Ammon's horn (tissue), 1 donor: ENCODE measurements at regions not wholly inside any gene's neighbourhood (a gene's known extent, or its start where the extent isn't known, plus 50 kb on each side); places are given as distances from the start of the nearest gene placed in this dataset.
A peak's percentile ranks its signal among the peaks of the same experiment; 100 is the strongest.
"Not testable (repeated sequence)": the region's sequence is repeated elsewhere in the genome, so short reads cannot be mapped to it uniquely, and the experiment has no call there.

Experiments
- DNase-seq: peaks from one replicate; pipeline ENCODE4 v3.0.0-alpha.2; 2016; ENCODE audit warnings: low spot score

DNA sequence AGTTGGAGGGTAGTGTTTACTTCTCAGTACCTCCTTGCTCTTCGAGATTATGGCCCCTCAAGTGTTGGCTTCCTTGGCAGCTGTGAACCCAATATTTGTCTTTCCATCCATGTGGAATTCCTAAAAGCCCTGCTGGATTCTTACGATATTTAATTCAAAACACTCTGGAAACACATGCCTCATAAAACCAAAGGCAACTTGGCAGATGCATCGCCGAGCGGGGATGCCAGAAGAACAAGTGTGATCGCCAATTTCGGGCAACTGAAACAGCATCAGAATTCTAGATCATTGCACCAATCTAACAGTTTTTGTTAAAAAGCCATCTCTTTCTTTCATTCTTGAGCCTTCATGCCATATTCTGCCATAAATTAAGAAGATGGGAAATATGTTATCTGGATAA, 934.4 kb downstream of the AACS start:
- peak; percentile 53 for DNase-seq

DNA sequence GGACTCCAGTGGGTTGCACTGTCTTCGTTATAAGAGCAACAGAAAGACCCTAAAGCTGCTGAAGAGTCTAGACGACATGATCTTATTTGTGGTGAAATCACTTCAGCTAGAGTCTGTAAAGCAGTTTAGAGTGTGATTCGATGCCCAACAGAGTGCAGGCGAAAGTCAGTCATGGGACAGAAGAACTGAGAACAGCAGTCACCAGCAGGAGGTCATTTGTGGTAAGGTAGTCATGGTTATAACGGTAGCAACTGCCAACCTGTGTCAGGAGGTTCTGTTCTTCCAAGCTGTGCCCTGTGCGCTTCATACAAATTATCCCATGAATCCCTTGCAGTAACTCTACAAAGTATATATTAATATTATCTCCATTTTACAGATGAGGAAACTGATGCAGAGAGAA, 954.1 kb downstream of the AACS start:
- no peak for DNase-seq

GRCh38 chr12:126021675-126022074, 956.4 kb downstream of the AACS start:
- no peak for DNase-seq

- no peak for DNase-seq
Measured at GRCh38 chr12:126027825-126028224, 962.6 kb downstream of the AACS start.

DNA sequence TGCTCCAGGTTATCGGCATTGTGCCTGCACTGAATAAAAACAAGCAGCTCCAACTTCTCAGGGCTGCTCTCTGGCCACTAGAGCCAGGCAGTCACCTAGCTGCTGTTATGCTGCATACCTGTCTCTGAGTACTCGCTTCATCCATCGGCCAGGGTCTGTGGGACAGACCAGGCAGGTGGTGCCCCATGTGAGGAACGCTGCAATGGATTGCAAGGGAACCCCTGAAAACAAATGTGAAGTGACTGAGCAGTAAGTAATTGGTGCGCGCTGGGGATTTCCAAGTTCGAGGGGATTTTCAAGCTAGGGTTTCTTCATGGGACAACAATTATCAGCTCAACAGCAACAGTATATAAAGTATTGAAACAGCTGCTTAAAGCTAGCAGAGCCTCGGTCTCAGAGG, 965.3 kb downstream of the AACS start:
- no peak for DNase-seq

DNA sequence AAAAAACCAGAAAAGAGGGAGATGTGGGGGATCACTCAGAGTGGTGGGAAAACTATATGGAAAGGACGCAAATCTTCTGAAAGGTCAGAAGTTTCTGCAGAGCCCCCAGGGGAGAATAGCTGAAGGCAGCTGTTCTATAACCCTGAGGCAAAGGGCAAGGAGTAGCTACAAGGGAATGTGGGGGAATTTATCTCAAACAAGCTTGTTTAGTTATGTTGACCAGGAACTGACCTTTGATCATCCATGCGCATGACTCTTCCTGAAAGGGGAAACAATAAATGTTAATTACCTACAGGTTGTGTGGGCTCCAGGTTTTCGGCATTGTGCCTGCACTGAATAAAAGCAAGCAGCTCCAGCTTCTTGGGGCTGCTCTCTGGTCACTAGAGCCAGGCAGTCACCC, 968.5 kb downstream of the AACS start:
- no peak for DNase-seq

GRCh38 chr12:126036348-126036747, 971.1 kb downstream of the AACS start:
- no peak for DNase-seq

- no peak for DNase-seq
Measured at GRCh38 chr12:126038434-126038833, 973.2 kb downstream of the AACS start.

GRCh38 chr12:126040307-126040706, 975.1 kb downstream of the AACS start:
- no peak for DNase-seq

DNA sequence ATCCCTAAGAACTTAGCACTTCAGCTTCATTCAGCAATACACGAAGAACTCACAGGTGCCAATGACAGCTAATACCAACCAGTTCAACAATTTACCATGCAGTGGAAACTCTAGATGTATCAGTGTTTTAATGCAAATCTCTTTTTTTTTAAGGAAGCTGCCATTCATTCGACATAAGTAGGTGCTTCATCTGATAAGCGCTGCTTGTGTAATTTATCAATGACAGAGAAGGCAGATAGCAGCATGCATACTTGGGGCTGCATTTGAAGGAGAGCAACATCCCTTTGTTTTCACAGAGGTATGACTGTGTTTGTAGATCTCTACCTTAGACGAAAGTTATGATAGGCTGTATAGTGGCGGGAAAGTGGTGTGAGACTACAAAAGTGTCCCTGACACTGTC, 977.1 kb downstream of the AACS start:
- no peak for DNase-seq

DNA sequence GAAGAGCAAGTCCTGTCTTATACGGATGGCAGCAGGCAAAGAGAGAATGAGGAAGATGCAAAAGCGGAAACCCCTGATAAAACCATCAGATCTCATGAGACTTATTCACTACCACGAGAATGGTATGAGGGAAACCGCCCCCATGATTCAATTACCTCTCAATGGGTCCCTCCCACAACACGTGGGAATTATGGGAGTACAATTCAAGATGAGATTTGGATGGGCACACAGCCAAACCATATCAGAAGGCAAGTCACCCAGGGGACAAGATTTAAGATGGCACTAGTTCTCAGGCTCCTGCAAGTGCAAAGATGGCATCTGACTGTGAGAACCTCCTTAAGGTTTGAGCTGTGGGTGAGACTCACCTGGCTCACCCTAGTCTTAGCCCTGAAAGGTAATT, 984.3 kb downstream of the AACS start:
- not testable (repeated sequence) for DNase-seq

DNA sequence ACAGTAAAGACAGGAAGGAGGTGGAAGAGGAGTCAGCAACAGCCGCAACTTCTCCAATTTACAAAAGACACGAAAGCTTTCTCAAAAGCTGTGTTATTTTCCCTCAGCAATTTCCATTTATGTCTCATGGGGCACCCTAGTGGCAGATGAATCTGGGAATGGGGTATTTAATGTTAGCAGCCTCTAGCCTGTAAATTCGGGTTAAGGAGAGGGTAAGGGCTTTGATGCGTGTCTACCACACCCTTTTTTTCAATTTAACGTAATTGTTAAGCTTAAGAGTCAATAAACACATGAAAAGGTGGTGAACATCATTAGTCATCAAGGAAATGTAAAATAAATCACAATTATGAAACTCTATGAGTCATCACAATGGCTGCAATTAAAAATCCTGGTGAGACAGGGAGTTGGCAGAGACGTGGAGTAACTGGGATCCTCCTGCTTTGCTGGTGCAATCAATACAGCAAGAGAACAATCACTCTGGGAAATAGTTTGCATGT, 986.4 kb downstream of the AACS start:
- DNase-seq: no peak

DNA sequence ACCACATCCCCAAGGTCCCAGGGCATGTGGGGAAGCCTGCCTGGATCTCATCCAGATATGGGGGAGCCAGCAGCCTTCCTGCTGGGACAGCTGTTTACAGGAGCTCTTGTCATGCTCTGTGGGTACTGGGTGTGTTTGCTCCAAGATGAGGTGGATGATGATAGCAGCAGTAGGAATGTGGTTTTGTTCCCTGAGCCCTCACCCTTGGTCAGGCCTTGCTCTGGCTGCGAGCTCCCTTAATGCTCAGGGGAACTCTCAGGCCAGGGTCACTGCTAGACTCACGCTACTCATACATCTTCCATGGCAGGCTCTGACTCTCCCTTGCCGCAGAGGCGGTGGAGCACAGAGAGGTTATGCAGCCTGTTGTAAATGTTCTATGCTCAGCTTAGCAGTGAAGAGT, 990.3 kb downstream of the AACS start:
- no peak for DNase-seq

DNA sequence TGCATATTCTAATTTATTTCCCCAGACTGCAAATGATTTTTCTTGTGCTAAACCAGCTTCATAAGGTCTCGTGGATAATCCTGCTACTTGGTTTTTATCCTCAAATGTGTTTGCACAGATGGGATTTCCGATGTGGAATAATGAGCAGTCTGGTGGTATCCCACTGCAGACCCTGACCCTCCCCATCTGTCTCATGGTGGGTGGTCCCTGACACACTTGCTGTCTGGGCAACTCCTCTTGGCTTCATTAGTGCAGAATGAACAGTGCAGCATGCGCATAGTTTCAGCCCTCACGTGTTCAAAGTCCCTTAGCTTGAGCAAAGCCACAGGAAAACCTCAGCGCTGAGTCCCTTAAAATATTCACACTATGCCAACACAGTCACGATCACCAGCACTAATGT, 996.5 kb downstream of the AACS start:
- DNase-seq: no peak

- no peak for DNase-seq
Measured at GRCh38 chr12:126064028-126064427, 998.8 kb downstream of the AACS start.

GRCh38 chr12:126067626-126068329, 1002.5 kb downstream of the AACS start:
- no peak for DNase-seq

GRCh38 chr12:126069549-126070165, 1004.4 kb downstream of the AACS start:
- no peak for DNase-seq

- DNase-seq: no peak
Measured at GRCh38 chr12:126076515-126076914, 1011.3 kb downstream of the AACS start.

DNA sequence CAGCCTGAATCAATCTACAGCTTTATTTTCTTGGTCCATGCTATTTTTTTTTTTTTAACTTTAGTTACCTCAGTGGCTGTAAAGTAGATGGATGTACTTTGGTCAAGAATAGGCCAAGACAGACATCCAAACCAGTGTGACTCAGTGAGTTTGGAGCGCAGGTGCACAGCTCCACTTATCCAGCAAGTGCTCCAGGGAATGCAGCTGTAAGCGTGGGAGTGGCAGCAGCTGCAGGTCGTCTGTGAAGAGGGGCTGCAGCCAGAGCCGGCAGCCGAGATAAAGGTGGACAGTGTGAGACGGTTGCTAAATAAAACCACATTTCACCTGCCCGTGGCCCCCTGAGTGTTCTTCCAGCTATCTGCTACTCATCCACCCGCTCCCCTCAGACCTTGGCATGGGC, 1018.7 kb downstream of the AACS start:
- no peak for DNase-seq

GRCh38 chr12:126084480-126084879, 1019.2 kb downstream of the AACS start:
- DNase-seq: no peak

DNA sequence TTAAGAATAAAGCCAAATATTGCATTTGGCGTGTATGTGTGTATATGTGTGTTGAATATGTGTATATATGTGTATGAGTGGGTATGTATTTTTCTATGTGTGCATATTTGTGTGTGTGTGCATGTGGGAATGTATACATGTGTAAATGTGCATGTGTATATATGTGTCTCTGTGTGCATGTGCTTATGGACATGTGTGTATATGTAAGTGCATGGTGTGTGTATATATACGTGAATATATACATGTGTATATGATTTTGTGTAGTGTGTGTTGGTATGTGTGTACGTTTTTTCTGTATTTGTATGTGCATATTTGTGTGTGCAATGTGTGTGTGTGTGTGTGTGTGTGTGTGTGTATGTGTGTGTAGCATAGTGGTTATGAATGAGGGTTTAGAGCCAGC, 1021.0 kb downstream of the AACS start:
- no peak for DNase-seq

DNA sequence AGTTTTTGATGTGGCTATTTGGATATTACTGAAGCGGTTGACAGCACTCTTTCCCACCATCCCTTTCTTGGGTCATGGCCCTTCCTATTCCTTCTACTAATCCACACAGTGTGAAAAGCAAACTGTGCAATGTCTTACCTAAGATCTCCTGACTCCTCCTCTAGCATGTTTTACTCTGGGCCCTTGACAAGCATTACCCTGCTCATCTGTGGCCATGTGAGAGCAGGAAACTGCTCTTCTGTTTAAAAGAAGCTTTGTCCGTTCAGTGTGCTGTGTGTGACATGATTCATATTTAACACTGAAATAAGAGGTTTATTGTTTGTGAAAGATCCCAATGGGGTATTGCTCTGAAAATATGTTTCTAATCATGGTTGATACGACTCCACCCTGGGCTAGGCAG, 1022.5 kb downstream of the AACS start:
- DNase-seq: no peak

- peak; percentile 48 for DNase-seq
Measured at GRCh38 chr12:126093908-126094307, 1028.7 kb downstream of the AACS start.
